ENCODE measurements at regions not wholly inside any gene's neighbourhood (a gene's known extent, or its start where the extent isn't known, plus 50 kb on each side); places are given as distances from the start of the nearest gene placed in this dataset.

DNA sequence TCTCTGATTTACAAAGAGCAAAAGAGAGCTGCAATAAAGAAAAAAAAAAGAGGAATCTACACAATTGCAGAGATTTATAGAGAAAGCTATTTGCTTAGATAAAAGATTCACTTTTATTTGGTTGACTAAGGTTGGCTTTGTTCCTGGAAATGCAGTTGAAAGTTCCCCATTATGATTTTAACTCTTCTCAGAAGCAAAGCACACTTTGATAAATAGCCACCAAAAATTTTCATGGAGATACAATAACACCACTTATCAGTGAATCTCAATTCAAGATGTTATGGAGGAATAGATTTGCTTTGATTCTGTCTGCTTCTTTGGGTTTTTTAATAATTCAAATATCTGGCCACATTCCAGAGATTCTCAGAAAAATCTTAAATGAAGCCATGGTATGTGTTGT lies 88.5 kb upstream of the ANO3 start:
- BruUV-seq (replicated peaks), result no TSS peak
- no peak overlapping the region for H3K27ac ChIP-seq (ENCODE audit: low read depth, low read length, poor library complexity, severe bottlenecking)
- H3K36me3 ChIP-seq (ENCODE audit: insufficient read depth, low read length, poor library complexity, severe bottlenecking), result no peaks in the 10 kb centered on the region
- POLR2A ChIA-PET (ENCODE audit: low non-redundant PET), result no interaction called here
- intact Hi-C loops (cut with micrococcal nuclease; ENCODE audit: unreplicated experiment), result no loop called here
- no peaks in the 10 kb centered on the region for H3K4me1 ChIP-seq (ENCODE audit: insufficient read depth, low read length, poor library complexity, severe bottlenecking)
- DNase-seq (ENCODE audit: low spot score), result no peak
- no peaks in the 10 kb centered on the region for H3K9me3 ChIP-seq (ENCODE audit: low read depth, low read length, poor library complexity, severe bottlenecking)
- no peaks in the 10 kb centered on the region for H3K27me3 ChIP-seq (replicated peaks; ENCODE audit: insufficient read depth, low read depth, low read length, poor library complexity)
- TF ChIP-seq CTCF (conservative IDR thresholded peaks at IDR 0.05; ENCODE audit: low read depth, low read length) (no peak), EZH2 (IDR thresholded peaks at IDR 0.05; ENCODE audit: borderline replicate concordance, low read depth, low read length, poor library complexity, severe bottlenecking) (no peak)
- H3K4me3 ChIP-seq (ENCODE audit: low read depth, low read length, poor library complexity, severe bottlenecking), result no peak overlapping the region
- CTCF ChIA-PET, result interaction anchor here (0.6 kb wide), 1 partner anchor 261 kb away, joined by 5 read pairs; no protein-coding TSS in a partner anchor

GRCh38 chr11:26244207-26244606 lies 87.7 kb upstream of the ANO3 start:
- H3K4me3 ChIP-seq (ENCODE audit: low read depth, low read length, poor library complexity, severe bottlenecking), result no peak overlapping the region
- CTCF ChIA-PET, result no interaction called here
- H3K9me3 ChIP-seq (ENCODE audit: low read depth, low read length, poor library complexity, severe bottlenecking), result no peaks in the 10 kb centered on the region
- H3K27ac ChIP-seq (ENCODE audit: low read depth, low read length, poor library complexity, severe bottlenecking), result no peak overlapping the region
- intact Hi-C loops (cut with micrococcal nuclease; ENCODE audit: unreplicated experiment), result no loop called here
- TF ChIP-seq CTCF (conservative IDR thresholded peaks at IDR 0.05; ENCODE audit: low read depth, low read length), result no peak
- no peak for TF ChIP-seq EZH2 (IDR thresholded peaks at IDR 0.05; ENCODE audit: borderline replicate concordance, low read depth, low read length, poor library complexity, severe bottlenecking)
- no peaks in the 10 kb centered on the region for H3K27me3 ChIP-seq (replicated peaks; ENCODE audit: insufficient read depth, low read depth, low read length, poor library complexity)
- H3K4me1 ChIP-seq (ENCODE audit: insufficient read depth, low read length, poor library complexity, severe bottlenecking), result no peaks in the 10 kb centered on the region
- POLR2A ChIA-PET (ENCODE audit: low non-redundant PET), result no interaction called here
- no peak for DNase-seq (ENCODE audit: low spot score)
- BruUV-seq (replicated peaks), result no TSS peak
- no peaks in the 10 kb centered on the region for H3K36me3 ChIP-seq (ENCODE audit: insufficient read depth, low read length, poor library complexity, severe bottlenecking)

- no peaks in the 10 kb centered on the region for H3K27me3 ChIP-seq (replicated peaks; ENCODE audit: insufficient read depth, low read depth, low read length, poor library complexity)
- H3K4me3 ChIP-seq (ENCODE audit: low read depth, low read length, poor library complexity, severe bottlenecking), result no peak overlapping the region
- H3K36me3 ChIP-seq (ENCODE audit: insufficient read depth, low read length, poor library complexity, severe bottlenecking), result no peaks in the 10 kb centered on the region
- DNase-seq (ENCODE audit: low spot score), result no peak
- H3K4me1 ChIP-seq (ENCODE audit: insufficient read depth, low read length, poor library complexity, severe bottlenecking), result no peaks in the 10 kb centered on the region
- no peak overlapping the region for H3K27ac ChIP-seq (ENCODE audit: low read depth, low read length, poor library complexity, severe bottlenecking)
- no peaks in the 10 kb centered on the region for H3K9me3 ChIP-seq (ENCODE audit: low read depth, low read length, poor library complexity, severe bottlenecking)
- ChIA-PET POLR2A (ENCODE audit: low non-redundant PET) (no interaction called here), CTCF (no interaction called here)
- no peak for TF ChIP-seq CTCF (conservative IDR thresholded peaks at IDR 0.05; ENCODE audit: low read depth, low read length)
- no peak for TF ChIP-seq EZH2 (IDR thresholded peaks at IDR 0.05; ENCODE audit: borderline replicate concordance, low read depth, low read length, poor library complexity, severe bottlenecking)
- intact Hi-C loops (cut with micrococcal nuclease; ENCODE audit: unreplicated experiment), result no loop called here
- no TSS peak for BruUV-seq (replicated peaks)
Observed at GRCh38 chr11:26245046-26245445, 86.9 kb upstream of the ANO3 start.
